Endothelial cell of hepatic sinusoid (primary cell): ENCODE measurements at regions not wholly inside any gene's neighbourhood (a gene's known extent, or its start where the extent isn't known, plus 50 kb on each side); places are given as distances from the start of the nearest gene placed in this dataset.

Source experiments
- in situ Hi-C: cut with HindIII; loops from 2 replicates; pipeline ENCODE4 v1.10.0; 2017; ENCODE audit warnings: low sequenced_read_pairs

- in situ Hi-C loops = no loop called here
Observed at GRCh38 chr5:97907646-97908400, 724.8 kb upstream of the RIOK2 start.

- in situ Hi-C loops = no loop called here
Observed at GRCh38 chr5:97909541-97909940, 726.5 kb upstream of the RIOK2 start.

GRCh38 chr5:97914483-97914882, 731.4 kb upstream of the RIOK2 start:
- in situ Hi-C loops = loop anchor here (5.0 kb wide), 1 partner anchor 37 kb away; no protein-coding TSS in a partner anchor

- in situ Hi-C loops = no loop called here
Observed at GRCh38 chr5:97915106-97915505, 732.1 kb upstream of the RIOK2 start.

GRCh38 chr5:97918057-97918456, 735.0 kb upstream of the RIOK2 start:
- in situ Hi-C loops = no loop called here

- in situ Hi-C loops = no loop called here
Observed at GRCh38 chr5:97918620-97919019, 735.6 kb upstream of the RIOK2 start.

- in situ Hi-C loops = no loop called here
Observed at GRCh38 chr5:97919719-97920118, 736.7 kb upstream of the RIOK2 start.

- in situ Hi-C loops = no loop called here
Observed at GRCh38 chr5:97922776-97923175, 739.7 kb upstream of the RIOK2 start.

- in situ Hi-C loops = no loop called here
Observed at GRCh38 chr5:97923496-97923895, 740.4 kb upstream of the RIOK2 start.

GRCh38 chr5:97923997-97924396, 741.0 kb upstream of the RIOK2 start:
- in situ Hi-C loops = no loop called here

- in situ Hi-C loops = no loop called here
Observed at GRCh38 chr5:97929383-97929782, 746.3 kb upstream of the RIOK2 start.

- in situ Hi-C loops = no loop called here
Observed at GRCh38 chr5:97931829-97932228, 748.8 kb upstream of the RIOK2 start.

- in situ Hi-C loops = no loop called here
Observed at GRCh38 chr5:97936231-97936630, 753.2 kb upstream of the RIOK2 start.

- in situ Hi-C loops = no loop called here
Observed at GRCh38 chr5:97937846-97938245, 754.8 kb upstream of the RIOK2 start.

- in situ Hi-C loops = loop anchor here (5.0 kb wide), 1 partner anchor 39 kb away; no protein-coding TSS in a partner anchor
Observed at GRCh38 chr5:97943036-97943435, 760.0 kb upstream of the RIOK2 start.

- in situ Hi-C loops = no loop called here
Observed at GRCh38 chr5:97951139-97951538, 768.1 kb upstream of the RIOK2 start.

GRCh38 chr5:97955450-97955849, 772.4 kb upstream of the RIOK2 start:
- in situ Hi-C loops = no loop called here

GRCh38 chr5:97967292-97967691, 784.2 kb upstream of the RIOK2 start:
- in situ Hi-C loops = no loop called here

GRCh38 chr5:97968346-97968745, 785.3 kb upstream of the RIOK2 start:
- in situ Hi-C loops = no loop called here

- in situ Hi-C loops = loop anchor here (5.0 kb wide), 1 partner anchor 37 kb away; no protein-coding TSS in a partner anchor
Observed at GRCh38 chr5:97979740-97980139, 793.7 kb upstream of the RGMB start.

GRCh38 chr5:97980291-97980690, 793.2 kb upstream of the RGMB start:
- in situ Hi-C loops = loop anchor here (5.0 kb wide), 1 partner anchor 38 kb away; no protein-coding TSS in a partner anchor

- in situ Hi-C loops = no loop called here
Observed at GRCh38 chr5:97986069-97986468, 787.4 kb upstream of the RGMB start.

- in situ Hi-C loops = no loop called here
Observed at GRCh38 chr5:97991236-97991635, 782.2 kb upstream of the RGMB start.
